ENCODE measurements at regions not wholly inside any gene's neighbourhood (a gene's known extent, or its start where the extent isn't known, plus 50 kb on each side); places are given as distances from the start of the nearest gene placed in this dataset.

- Histone ChIP-seq H2AFZ (ENCODE audit: low read length) (no peak overlapping the region), H3K9me3 (ENCODE audit: low read length) (no peaks in the 10 kb centered on the region), H4K20me1 (ENCODE audit: insufficient read depth, low read length) (no peaks in the 10 kb centered on the region), H3K4me2 (ENCODE audit: low read length) (no peak overlapping the region), H3K79me2 (ENCODE audit: insufficient read depth, low read length) (no peaks in the 10 kb centered on the region), H3K27ac (ENCODE audit: low read depth, low read length, poor library complexity, severe bottlenecking) (no peak overlapping the region), H3K9ac (ENCODE audit: low read length) (no peak overlapping the region), H3K4me1 (ENCODE audit: insufficient read depth, low read length, severe bottlenecking) (no peaks in the 10 kb centered on the region), H3K9me2 (ENCODE audit: low read depth, low read length) (no peaks in the 10 kb centered on the region), H3K4me3 (ENCODE audit: low read depth, low read length, poor library complexity, severe bottlenecking) (no peak overlapping the region), H3F3A (ENCODE audit: insufficient read depth, low read length) (no peaks in the 10 kb centered on the region), H3K36me3 (ENCODE audit: insufficient read depth, low read length) (no peaks in the 10 kb centered on the region), H3K27me3 (ENCODE audit: insufficient read depth, low read length) (no peaks in the 10 kb centered on the region)
- TF ChIP-seq EZH2 (IDR thresholded peaks at IDR 0.05; ENCODE audit: borderline replicate concordance, low read length) (no peak), CTCF (IDR thresholded peaks at IDR 0.05; ENCODE audit: low read length) (no peak)
Measured at GRCh38 chr4:165738571-165738970, 134.5 kb upstream of the TLL1 start.

- Histone ChIP-seq H2AFZ (ENCODE audit: low read length) (no peak overlapping the region), H3K4me3 (ENCODE audit: low read depth, low read length, poor library complexity, severe bottlenecking) (no peak overlapping the region), H3K4me2 (ENCODE audit: low read length) (no peak overlapping the region), H3K27ac (ENCODE audit: low read depth, low read length, poor library complexity, severe bottlenecking) (no peak overlapping the region), H3K4me1 (ENCODE audit: insufficient read depth, low read length, severe bottlenecking) (no peaks in the 10 kb centered on the region), H3K36me3 (ENCODE audit: insufficient read depth, low read length) (no peaks in the 10 kb centered on the region), H3K9me2 (ENCODE audit: low read depth, low read length) (no peaks in the 10 kb centered on the region), H3F3A (ENCODE audit: insufficient read depth, low read length) (no peaks in the 10 kb centered on the region), H4K20me1 (ENCODE audit: insufficient read depth, low read length) (no peaks in the 10 kb centered on the region), H3K79me2 (ENCODE audit: insufficient read depth, low read length) (no peaks in the 10 kb centered on the region), H3K27me3 (ENCODE audit: insufficient read depth, low read length) (no peaks in the 10 kb centered on the region), H3K9ac (ENCODE audit: low read length) (no peak overlapping the region), H3K9me3 (ENCODE audit: low read length) (no peaks in the 10 kb centered on the region)
- TF ChIP-seq EZH2 (IDR thresholded peaks at IDR 0.05; ENCODE audit: borderline replicate concordance, low read length) (no peak), CTCF (IDR thresholded peaks at IDR 0.05; ENCODE audit: low read length) (no peak)
Measured at GRCh38 chr4:165740911-165741310, 132.1 kb upstream of the TLL1 start.

- Histone ChIP-seq H3K4me2 (ENCODE audit: low read length) (no peak overlapping the region), H3K79me2 (ENCODE audit: insufficient read depth, low read length) (no peaks in the 10 kb centered on the region), H3K4me1 (ENCODE audit: insufficient read depth, low read length, severe bottlenecking) (no peaks in the 10 kb centered on the region), H4K20me1 (ENCODE audit: insufficient read depth, low read length) (no peaks in the 10 kb centered on the region), H3K36me3 (ENCODE audit: insufficient read depth, low read length) (no peaks in the 10 kb centered on the region), H3K4me3 (ENCODE audit: low read depth, low read length, poor library complexity, severe bottlenecking) (no peak overlapping the region), H3K27ac (ENCODE audit: low read depth, low read length, poor library complexity, severe bottlenecking) (no peak overlapping the region), H2AFZ (ENCODE audit: low read length) (no peak overlapping the region), H3K9me2 (ENCODE audit: low read depth, low read length) (no peaks in the 10 kb centered on the region), H3K9ac (ENCODE audit: low read length) (no peak overlapping the region), H3F3A (ENCODE audit: insufficient read depth, low read length) (no peaks in the 10 kb centered on the region), H3K9me3 (ENCODE audit: low read length) (no peaks in the 10 kb centered on the region), H3K27me3 (ENCODE audit: insufficient read depth, low read length) (no peaks in the 10 kb centered on the region)
- TF ChIP-seq CTCF (IDR thresholded peaks at IDR 0.05; ENCODE audit: low read length) (no peak), EZH2 (IDR thresholded peaks at IDR 0.05; ENCODE audit: borderline replicate concordance, low read length) (no peak)
Measured at GRCh38 chr4:165743422-165743821, 129.6 kb upstream of the TLL1 start.
